ENCODE measurements at regions not wholly inside any gene's neighbourhood (a gene's known extent, or its start where the extent isn't known, plus 50 kb on each side); places are given as distances from the start of the nearest gene placed in this dataset.
"Not testable (repeated sequence)": the region's sequence is repeated elsewhere in the genome, so short reads cannot be mapped to it uniquely, and the experiment has no call there.

GRCh38 chr2:7379799-7380198 is 462.6 kb downstream of the RNF144A start:
- POLR2A ChIA-PET, result no interaction called here
- no peaks in the 10 kb centered on the region for H3K36me3 Mint-ChIP-seq (ENCODE audit: low read depth)
- no peak overlapping the region for H3K4me3 Mint-ChIP-seq
- H3K4me1 Mint-ChIP-seq, result no peaks in the 10 kb centered on the region
- ATAC-seq (ENCODE audit: low read depth) (no peak), DNase-seq (no peak)
- intact Hi-C loops (cut with micrococcal nuclease), result no loop called here
- no peak for TF ChIP-seq CTCF (IDR thresholded peaks at IDR 0.05)
- no peaks in the 10 kb centered on the region for H3K9me3 Mint-ChIP-seq
- H3K27me3 Mint-ChIP-seq, result peaks cover 14% of the 10 kb centered on the region
- CTCF ChIA-PET, result no interaction called here
- H3K27ac Mint-ChIP-seq, result no peak overlapping the region

DNA sequence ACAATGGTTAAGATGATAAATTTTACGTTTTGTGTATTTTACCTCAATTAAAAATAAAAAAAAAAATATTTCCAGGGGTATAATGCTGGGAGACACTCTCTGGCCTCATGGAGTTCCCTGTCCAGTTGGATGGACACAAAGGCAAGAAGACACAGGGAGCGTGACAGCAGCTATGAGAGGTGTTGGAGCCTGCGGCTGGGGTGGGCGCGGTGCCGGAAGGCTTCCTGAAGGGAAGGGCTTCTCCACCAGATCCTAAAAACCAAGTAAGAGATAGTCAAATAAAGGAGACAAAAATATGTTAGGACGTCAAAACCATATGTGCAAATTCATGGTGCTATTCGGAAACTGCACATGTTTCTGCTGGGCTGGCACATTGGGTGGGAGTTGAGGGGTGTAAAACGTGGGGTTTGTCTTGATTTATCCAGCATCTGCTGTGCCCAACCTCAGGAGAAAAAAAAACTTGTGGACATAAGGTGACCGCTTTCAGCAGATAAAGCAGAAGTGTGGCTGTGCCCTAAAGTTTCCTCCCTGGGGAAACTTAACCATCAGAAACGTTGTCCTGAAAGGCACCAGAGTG is 467.6 kb downstream of the RNF144A start:
- H3K4me1 Mint-ChIP-seq, result no peaks in the 10 kb centered on the region
- H3K36me3 Mint-ChIP-seq (ENCODE audit: low read depth), result no peaks in the 10 kb centered on the region
- no peak for ATAC-seq (ENCODE audit: low read depth)
- POLR2A ChIA-PET, result no interaction called here
- peaks cover 8% of the 10 kb centered on the region for H3K27me3 Mint-ChIP-seq
- H3K9me3 Mint-ChIP-seq, result no peaks in the 10 kb centered on the region
- TF ChIP-seq CTCF (IDR thresholded peaks at IDR 0.05), result no peak
- DNase-seq, result no peak
- intact Hi-C loops (cut with micrococcal nuclease), result no loop called here
- H3K27ac Mint-ChIP-seq, result no peak overlapping the region
- CTCF ChIA-PET, result no interaction called here
- no peak overlapping the region for H3K4me3 Mint-ChIP-seq

- H3K4me1 Mint-ChIP-seq; intact Hi-C loops (cut with micrococcal nuclease); H3K4me3 Mint-ChIP-seq; ATAC-seq (ENCODE audit: low read depth); H3K36me3 Mint-ChIP-seq (ENCODE audit: low read depth); CTCF ChIA-PET; H3K9me3 Mint-ChIP-seq; DNase-seq; POLR2A ChIA-PET; H3K27me3 Mint-ChIP-seq; H3K27ac Mint-ChIP-seq: not testable (repeated sequence)
These were observed 473.1 kb downstream of the RNF144A start for GRCh38 chr2:7390311-7390710.

- no peaks in the 10 kb centered on the region for H3K9me3 Mint-ChIP-seq
- ATAC-seq (ENCODE audit: low read depth) (no peak), DNase-seq (no peak)
- ChIA-PET POLR2A (no interaction called here), CTCF (no interaction called here)
- H3K27me3 Mint-ChIP-seq, result no peaks in the 10 kb centered on the region
- intact Hi-C loops (cut with micrococcal nuclease), result no loop called here
- TF ChIP-seq CTCF (IDR thresholded peaks at IDR 0.05), result no peak
- no peak overlapping the region for H3K4me3 Mint-ChIP-seq
- H3K27ac Mint-ChIP-seq, result no peak overlapping the region
- no peaks in the 10 kb centered on the region for H3K36me3 Mint-ChIP-seq (ENCODE audit: low read depth)
- no peaks in the 10 kb centered on the region for H3K4me1 Mint-ChIP-seq
These were observed 475.0 kb downstream of the RNF144A start for GRCh38 chr2:7392076-7392787.

DNA sequence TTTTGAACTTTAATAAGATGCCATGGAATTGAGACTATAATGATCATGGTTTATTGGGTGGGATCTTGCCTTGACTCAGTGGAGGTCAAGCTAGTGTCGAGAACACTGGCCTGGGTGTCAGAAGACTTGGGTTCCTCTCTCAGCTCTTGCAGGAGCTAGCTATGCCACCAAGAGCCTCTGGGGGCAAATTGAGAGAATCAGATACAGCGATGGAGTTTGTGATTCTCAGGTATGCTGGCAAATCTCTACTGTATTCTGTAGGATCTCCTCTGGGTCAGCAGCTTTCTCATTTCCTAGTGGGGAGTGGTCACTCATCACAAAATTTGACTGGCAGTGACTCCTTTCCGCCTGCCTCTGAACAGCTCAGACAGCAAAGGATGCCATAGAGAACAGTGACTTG is 477.0 kb downstream of the RNF144A start:
- ChIA-PET CTCF (no interaction called here), POLR2A (no interaction called here)
- intact Hi-C loops (cut with micrococcal nuclease), result no loop called here
- DNase-seq, result no peak
- Mint-ChIP-seq H3K9me3 (no peaks in the 10 kb centered on the region), H3K4me3 (no peak overlapping the region), H3K36me3 (ENCODE audit: low read depth) (no peaks in the 10 kb centered on the region), H3K27me3 (no peaks in the 10 kb centered on the region), H3K27ac (no peak overlapping the region), H3K4me1 (no peaks in the 10 kb centered on the region)
- no peak for ATAC-seq (ENCODE audit: low read depth)
- no peak for TF ChIP-seq CTCF (IDR thresholded peaks at IDR 0.05)

- Mint-ChIP-seq H3K27me3 (peaks cover 6% of the 10 kb centered on the region), H3K9me3 (no peaks in the 10 kb centered on the region), H3K36me3 (ENCODE audit: low read depth) (no peaks in the 10 kb centered on the region), H3K4me3 (no peak overlapping the region), H3K4me1 (no peaks in the 10 kb centered on the region), H3K27ac (no peak overlapping the region)
- ATAC-seq (ENCODE audit: low read depth) (no peak), DNase-seq (no peak)
- no peak for TF ChIP-seq CTCF (IDR thresholded peaks at IDR 0.05)
- ChIA-PET CTCF (no interaction called here), POLR2A (no interaction called here)
- intact Hi-C loops (cut with micrococcal nuclease), result no loop called here
These were observed 483.4 kb downstream of the RNF144A start for GRCh38 chr2:7400628-7401027.

All from activated B cell treated with CpG ODN at 0.5 μM for 24 hours (primary cell).